B cell (primary cell): ENCODE measurements at regions not wholly inside any gene's neighbourhood (a gene's known extent, or its start where the extent isn't known, plus 50 kb on each side); places are given as distances from the start of the nearest gene placed in this dataset.

Experiments used
- ATAC-seq: fragments of 200-7000 bp; cut with Tn5 transposase; one replicate; pipeline ENCODE4 v1.10.0; 2021; ENCODE audit warnings: low read depth, mild to moderate bottlenecking, moderate number of reproducible peaks, moderate library complexity
- CTCF ChIA-PET: fragments of 350-600 bp; sonication (Branson Sonifier 250); formaldehyde crosslinking; loops from one replicate; lab custom pipeline; 2021; ENCODE audit warnings: antibody characterized with exemption, inconsistent platforms; lab: Charles Lee
- POLR2A ChIA-PET: fragments of 350-600 bp; sonication (Branson Sonifier 250); formaldehyde crosslinking; loops from one replicate; lab custom pipeline; 2021; ENCODE audit warnings: antibody characterized with exemption; lab: Charles Lee
- DNase-seq: peaks from one replicate; pipeline ENCODE4 v3.0.0; 2013
- H2AFZ ChIP-seq: 2 replicates; pipeline ENCODE4 v1.6.1; 2012; ENCODE audit warnings: mild to moderate bottlenecking, low read depth, low read length; ENCODE audit not compliant: insufficient read depth, poor library complexity, severe bottlenecking
- H3K27ac ChIP-seq, 2 donors: 1 replicate in 1 of 2; 2 replicates in 1 of 2; pipeline ENCODE4 v1.5.1; 2012 to 2013; ENCODE audit warnings: low read length in 2 of 2, mild to moderate bottlenecking in 2 of 2, moderate library complexity in 1 of 2
- H3K27me3 ChIP-seq, 4 experiments: fragments of 200-600 bp in 1 of 4; sonication (generic) in 1 of 4; replicated peaks in 1 of 4; 1 replicate in 2 of 4; 2 replicates in 2 of 4; pipeline versions ENCODE4 v1.6.1 to v1.7.0; 2013 to 2016; ENCODE audit warnings: low read length in 3 of 4, mild to moderate bottlenecking in 2 of 4, mixed read lengths in 1 of 4, moderate library complexity in 1 of 4; ENCODE audit not compliant: insufficient read depth in 4 of 4, control insufficient read depth in 3 of 4; ENCODE audit errors: control extremely low read depth in 1 of 4
- H3K36me3 ChIP-seq, 2 experiments: replicated peaks in 1 of 2; 1 replicate in 1 of 2; 2 replicates in 1 of 2; pipeline versions ENCODE4 v1.6.1 to v1.7.1; 2013; ENCODE audit warnings: low read length in 1 of 2; ENCODE audit not compliant: insufficient read depth in 2 of 2, control insufficient read depth in 1 of 2; ENCODE audit errors: control extremely low read depth in 1 of 2, extremely low read depth in 1 of 2
- H3K4me1 ChIP-seq, 2 donors: fragments of 200-600 bp in 1 of 2; sonication (generic) in 1 of 2; 1 replicate in 1 of 2; 2 replicates in 1 of 2; pipeline versions ENCODE4 v1.5.1 to v1.6.1; 2013 to 2017; ENCODE audit warnings: low read length in 2 of 2; ENCODE audit not compliant: control insufficient read depth in 2 of 2, insufficient read depth in 2 of 2
- H3K4me2 ChIP-seq: replicated peaks from 2 replicates; pipeline ENCODE3; 2012; ENCODE audit warnings: mild to moderate bottlenecking, low read depth, low read length; ENCODE audit not compliant: poor library complexity, severe bottlenecking
- H3K4me3 ChIP-seq, 5 experiments: fragments of 200-600 bp in 1 of 5; sonication (generic) in 1 of 5; 1 replicate in 3 of 5; 2 replicates in 2 of 5; pipeline versions ENCODE4 v1.5.1 to v1.7.0; 2011 to 2016; ENCODE audit warnings: low read length in 4 of 5, mild to moderate bottlenecking in 4 of 5, low read depth in 2 of 5, control low read depth in 1 of 5, moderate library complexity in 1 of 5; ENCODE audit not compliant: insufficient read depth in 1 of 5; ENCODE audit errors: control extremely low read depth in 1 of 5, extremely low read depth in 1 of 5
- H3K79me2 ChIP-seq: fragments of 200-600 bp; sonication (generic); one replicate; pipeline ENCODE4 v1.6.0; 2016; ENCODE audit warnings: low read length; ENCODE audit not compliant: control insufficient read depth, insufficient read depth
- H3K9ac ChIP-seq: fragments of 200-600 bp; sonication (generic); 2 replicates; pipeline ENCODE4 v1.6.1; 2017; ENCODE audit warnings: mild to moderate bottlenecking, low read length, moderate library complexity
- H3K9me3 ChIP-seq, 3 donors: one replicate each; pipeline versions ENCODE4 v1.6.1 to v1.7.1; 2013; ENCODE audit warnings: low read length in 2 of 3; ENCODE audit not compliant: control insufficient read depth in 2 of 3, insufficient read depth in 1 of 3; ENCODE audit errors: control extremely low read depth in 1 of 3
- H4K20me1 ChIP-seq: 2 replicates; pipeline ENCODE4 v1.6.0; 2012; ENCODE audit warnings: mild to moderate bottlenecking, low read length; ENCODE audit not compliant: insufficient read depth, control insufficient read depth, poor library complexity, severe bottlenecking
- H3K27ac Mint-ChIP-seq: one replicate; pipeline ENCODE4 v1.8.0; 2021; ENCODE audit warnings: mixed read lengths
- H3K27me3 Mint-ChIP-seq: one replicate; pipeline ENCODE4 v1.8.0; 2021; ENCODE audit warnings: mixed read lengths
- H3K4me1 Mint-ChIP-seq: one replicate; pipeline ENCODE4 v1.8.0; 2021; ENCODE audit warnings: mixed read lengths
- H3K4me3 Mint-ChIP-seq: one replicate; pipeline ENCODE4 v1.8.0; 2021; ENCODE audit warnings: mixed read lengths
- H3K9me3 Mint-ChIP-seq: one replicate; pipeline ENCODE4 v1.8.0; 2022; ENCODE audit warnings: mixed read lengths; ENCODE audit not compliant: insufficient read depth
- EZH2 ChIP-seq: IDR thresholded peaks from 2 replicates; pipeline ENCODE4 v1.6.1; 2012; ENCODE audit warnings: borderline replicate concordance, low read depth, mild to moderate bottlenecking, moderate library complexity, low read length; ENCODE audit not compliant: insufficient read depth, poor library complexity, severe bottlenecking
- WGBS: methylation state at CpG from one replicate; pipeline ENCODE4 v1.1.5; 2013; ENCODE audit warnings: missing lambda C conversion rate; ENCODE audit not compliant: insufficient coverage; 5-methylcytosine and 5-hydroxymethylcytosine counted together
- intact Hi-C: fragments of 100-400 bp; cut with micrococcal nuclease; formaldehyde crosslinking; loops from one replicate; pipeline ENCODE4 v1.10.0; 2022
- TF ChIP-seq, protein P1 (sequence below): fragments of 200-600 bp; IDR thresholded peaks from one replicate; pipeline ENCODE4 v1.8.0; 2022; ENCODE audit warnings: antibody characterized with exemption, mild to moderate bottlenecking

DNA sequence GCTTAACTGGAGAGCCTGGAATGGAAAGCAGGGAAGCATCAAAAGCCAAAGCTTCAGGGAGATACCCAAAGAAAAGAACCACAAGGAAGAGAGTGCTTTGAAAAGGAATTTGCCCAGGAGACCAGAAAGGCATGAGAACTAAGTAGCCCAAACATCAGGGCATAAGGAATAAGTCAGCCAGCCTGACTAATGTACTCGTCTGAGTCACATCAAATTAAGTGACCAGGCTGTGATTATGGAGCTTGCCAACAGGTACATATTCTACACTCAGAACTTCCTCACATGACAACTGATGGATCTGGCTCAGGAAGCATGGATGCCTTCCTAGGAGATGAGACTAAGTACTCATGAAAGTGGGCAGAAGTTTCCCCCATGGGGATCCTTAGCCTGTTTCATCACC is 366.7 kb downstream of the BUD13 start:
- Histone ChIP-seq H3K4me2 (no peak overlapping the region), H3K27ac (no peak overlapping the region), H4K20me1 (no peaks in the 10 kb centered on the region), H3K36me3 (no peaks in the 10 kb centered on the region), H3K9me3 (no peaks in the 10 kb centered on the region), H2AFZ (no peak overlapping the region), H3K79me2 (no peaks in the 10 kb centered on the region), H3K4me3 (no peak overlapping the region), H3K9ac (no peak overlapping the region), H3K27me3 (no peaks in the 10 kb centered on the region), H3K4me1 (no peaks in the 10 kb centered on the region)
- CTCF ChIA-PET: no interaction called here
- TF ChIP-seq, protein P1, sequence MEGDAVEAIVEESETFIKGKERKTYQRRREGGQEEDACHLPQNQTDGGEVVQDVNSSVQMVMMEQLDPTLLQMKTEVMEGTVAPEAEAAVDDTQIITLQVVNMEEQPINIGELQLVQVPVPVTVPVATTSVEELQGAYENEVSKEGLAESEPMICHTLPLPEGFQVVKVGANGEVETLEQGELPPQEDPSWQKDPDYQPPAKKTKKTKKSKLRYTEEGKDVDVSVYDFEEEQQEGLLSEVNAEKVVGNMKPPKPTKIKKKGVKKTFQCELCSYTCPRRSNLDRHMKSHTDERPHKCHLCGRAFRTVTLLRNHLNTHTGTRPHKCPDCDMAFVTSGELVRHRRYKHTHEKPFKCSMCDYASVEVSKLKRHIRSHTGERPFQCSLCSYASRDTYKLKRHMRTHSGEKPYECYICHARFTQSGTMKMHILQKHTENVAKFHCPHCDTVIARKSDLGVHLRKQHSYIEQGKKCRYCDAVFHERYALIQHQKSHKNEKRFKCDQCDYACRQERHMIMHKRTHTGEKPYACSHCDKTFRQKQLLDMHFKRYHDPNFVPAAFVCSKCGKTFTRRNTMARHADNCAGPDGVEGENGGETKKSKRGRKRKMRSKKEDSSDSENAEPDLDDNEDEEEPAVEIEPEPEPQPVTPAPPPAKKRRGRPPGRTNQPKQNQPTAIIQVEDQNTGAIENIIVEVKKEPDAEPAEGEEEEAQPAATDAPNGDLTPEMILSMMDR: no peak
- TF ChIP-seq EZH2: no peak
- ATAC-seq (no peak), DNase-seq (no peak)
- H3K27me3 Mint-ChIP-seq: peaks cover 4% of the 10 kb centered on the region
- H3K9me3 Mint-ChIP-seq: no peaks in the 10 kb centered on the region
- POLR2A ChIA-PET: no interaction called here
- H3K4me3 Mint-ChIP-seq: no peak overlapping the region
- 70% methylated on average over 1 of the region's 1 CpG for WGBS
- intact Hi-C loops: no loop called here
- H3K27ac Mint-ChIP-seq: no peak overlapping the region
- H3K4me1 Mint-ChIP-seq: no peaks in the 10 kb centered on the region

GRCh38 chr11:116404462-116404798 is 368.4 kb downstream of the BUD13 start:
- H3K4me2 ChIP-seq: no peak overlapping the region
- no peak overlapping the region for H3K9ac ChIP-seq
- ATAC-seq (no peak), DNase-seq (no peak)
- peaks cover 9% of the 10 kb centered on the region for H3K27me3 Mint-ChIP-seq
- no peaks in the 10 kb centered on the region for H3K9me3 Mint-ChIP-seq
- intact Hi-C loops: no loop called here
- 54% methylated on average over 3 of the region's 3 CpGs for WGBS
- H3K36me3 ChIP-seq: no peaks in the 10 kb centered on the region
- H4K20me1 ChIP-seq: no peaks in the 10 kb centered on the region
- H3K4me1 ChIP-seq: no peaks in the 10 kb centered on the region
- no peaks in the 10 kb centered on the region for H3K79me2 ChIP-seq
- CTCF ChIA-PET: no interaction called here
- H3K27ac ChIP-seq: no peak overlapping the region
- H3K4me1 Mint-ChIP-seq: no peaks in the 10 kb centered on the region
- no peak overlapping the region for H3K4me3 Mint-ChIP-seq
- H2AFZ ChIP-seq: no peak overlapping the region
- POLR2A ChIA-PET: no interaction called here
- H3K9me3 ChIP-seq: no peaks in the 10 kb centered on the region
- no peaks in the 10 kb centered on the region for H3K27me3 ChIP-seq
- no peak overlapping the region for H3K27ac Mint-ChIP-seq
- no peak overlapping the region for H3K4me3 ChIP-seq
- no peak for TF ChIP-seq EZH2
- TF ChIP-seq, protein P1: no peak
